Left lung (tissue), 4 donors: ENCODE measurements at regions not wholly inside any gene's neighbourhood (a gene's known extent, or its start where the extent isn't known, plus 50 kb on each side); places are given as distances from the start of the nearest gene placed in this dataset.

Experiments
- ATAC-seq: fragments of 200-7000 bp; cut with Tn5 transposase; one replicate; pipeline ENCODE4 v1.9.1; 2020; ENCODE audit warnings: moderate library complexity
- DNase-seq, 4 donors: peaks; one replicate each; pipeline ENCODE4 v3.0.0-alpha.2; 2013 to 2020
- H3K27ac ChIP-seq, 2 donors: fragments of 200-600 bp; sonication (generic) in 1 of 2; one replicate each; pipeline versions ENCODE4 v1.5.0 to v1.8.0; 2020 to 2021
- H3K27me3 ChIP-seq, 2 donors: fragments of 200-600 bp; sonication (generic) in 1 of 2; one replicate each; pipeline versions ENCODE4 v1.5.0 to v1.8.0; 2020 to 2021
- H3K36me3 ChIP-seq, 2 donors: fragments of 200-600 bp; sonication (generic) in 1 of 2; one replicate each; pipeline versions ENCODE4 v1.5.0 to v1.8.0; 2020 to 2021
- H3K4me1 ChIP-seq, 2 donors: fragments of 200-600 bp; one replicate each; pipeline ENCODE4 v1.8.0; 2021
- H3K4me3 ChIP-seq, 2 donors: fragments of 200-600 bp; sonication (generic) in 1 of 2; one replicate each; pipeline versions ENCODE4 v1.5.0 to v1.8.0; 2020 to 2021; ENCODE audit warnings: mild to moderate bottlenecking in 1 of 2
- H3K9me3 ChIP-seq, 2 donors: fragments of 200-600 bp; sonication (generic) in 1 of 2; one replicate each; pipeline versions ENCODE4 v1.5.0 to v1.8.0; 2020 to 2021
- CTCF ChIP-seq, 2 donors: fragments of 200-600 bp; sonication (generic) in 1 of 2; IDR thresholded peaks; one replicate each; pipeline versions ENCODE4 v1.5.0 to v1.8.0; 2021; ENCODE audit warnings: antibody characterized with exemption in 2 of 2
- intact Hi-C, 2 donors: fragments of 100-400 bp; cut with DNase I; formaldehyde crosslinking; loops; one replicate each; pipeline versions ENCODE4 v1.11.2 to v1.14.2; 2022
- donor health status: DM: no; HTN: yes; CAD: no.
- donor health status: DM: no; HTN: no; CAD: no.

GRCh38 chr1:30043731-30044408, 679.5 kb downstream of the MATN1 start:
- Histone ChIP-seq H3K27me3 (peaks cover 0 to 12% of the 10 kb centered on the region in 2 donors), H3K9me3 (peaks cover 0 to 11% of the 10 kb centered on the region in 2 donors), H3K4me3 (no peak overlapping the region), H3K4me1 (no peaks in the 10 kb centered on the region), H3K36me3 (no peaks in the 10 kb centered on the region), H3K27ac (no peak overlapping the region)
- no peak for TF ChIP-seq CTCF (IDR thresholded peaks at IDR 0.05)
- intact Hi-C loops: no loop called here
- DNase-seq (no peak), ATAC-seq (no peak)

GRCh38 chr1:30043256-30043655, 680.1 kb downstream of the MATN1 start:
- H3K4me3 ChIP-seq: no peak overlapping the region
- peaks cover 0 to 12% of the 10 kb centered on the region in 2 donors for H3K27me3 ChIP-seq
- H3K9me3 ChIP-seq: peaks cover 0 to 11% of the 10 kb centered on the region in 2 donors
- no peaks in the 10 kb centered on the region for H3K36me3 ChIP-seq
- no peak for ATAC-seq
- no peak for TF ChIP-seq CTCF (IDR thresholded peaks at IDR 0.05)
- H3K27ac ChIP-seq: no peak overlapping the region
- intact Hi-C loops: no loop called here
- DNase-seq: no peak
- no peaks in the 10 kb centered on the region for H3K4me1 ChIP-seq

GRCh38 chr1:30042438-30043147, 680.8 kb downstream of the MATN1 start:
- H3K4me1 ChIP-seq: no peaks in the 10 kb centered on the region
- peaks cover 0 to 12% of the 10 kb centered on the region in 2 donors for H3K27me3 ChIP-seq
- no peak overlapping the region for H3K4me3 ChIP-seq
- DNase-seq (no peak), ATAC-seq (no peak)
- peaks cover 0 to 11% of the 10 kb centered on the region in 2 donors for H3K9me3 ChIP-seq
- intact Hi-C loops: no loop called here
- H3K27ac ChIP-seq: no peak overlapping the region
- H3K36me3 ChIP-seq: no peaks in the 10 kb centered on the region
- TF ChIP-seq CTCF (IDR thresholded peaks at IDR 0.05): no peak

- no peaks in the 10 kb centered on the region for H3K36me3 ChIP-seq
- H3K27ac ChIP-seq: no peak overlapping the region
- DNase-seq: no peak
- H3K4me3 ChIP-seq: no peak overlapping the region
- peaks cover 0 to 11% of the 10 kb centered on the region in 2 donors for H3K9me3 ChIP-seq
- peaks cover 0 to 10% of the 10 kb centered on the region in 2 donors for H3K27me3 ChIP-seq
- no peaks in the 10 kb centered on the region for H3K4me1 ChIP-seq
- no peak for ATAC-seq
- no peak for TF ChIP-seq CTCF (IDR thresholded peaks at IDR 0.05)
- intact Hi-C loops: no loop called here
Measured at GRCh38 chr1:30041741-30042437, 681.5 kb downstream of the MATN1 start.
